OCI-LY3 (cell line): ENCODE measurements at regions not wholly inside any gene's neighbourhood (a gene's known extent, or its start where the extent isn't known, plus 50 kb on each side); places are given as distances from the start of the nearest gene placed in this dataset.

Source experiments
- H2AFZ ChIP-seq: fragments of 200-600, 300-600 bp; shearing (Covaris generic); 2 replicates; pipeline ENCODE4 v1.6.0; 2014; ENCODE audit warnings: antibody characterized with exemption, low read depth, low read length
- H3K27ac ChIP-seq: fragments of 200-600, 300-600 bp; sonication (generic); 2 replicates; pipeline ENCODE4 v1.5.1; 2014; ENCODE audit warnings: mild to moderate bottlenecking, low read length, moderate library complexity, mixed read lengths
- H3K27me3 ChIP-seq: fragments of 200-600, 300-600 bp; sonication (generic); 2 replicates; pipeline ENCODE4 v1.6.1; 2014; ENCODE audit warnings: low read depth, low read length, mixed read lengths
- H3K36me3 ChIP-seq: fragments of 200-600, 300-600 bp; sonication (generic); replicated peaks from 2 replicates; pipeline ENCODE3; 2014; ENCODE audit warnings: low read depth, low read length, mixed read lengths
- H3K4me1 ChIP-seq: fragments of 300-600, 200-600 bp; sonication (generic); 2 replicates; pipeline ENCODE4 v1.6.1; 2014; ENCODE audit warnings: low read length, mixed read lengths
- H3K4me2 ChIP-seq: fragments of 200-600, 300-600 bp; sonication (generic); 2 replicates; pipeline ENCODE4 v1.6.1; 2014; ENCODE audit warnings: low read length, mixed read lengths
- H3K4me3 ChIP-seq: fragments of 300-600, 200-600 bp; sonication (generic); 2 replicates; pipeline ENCODE4 v1.5.1; 2014; ENCODE audit warnings: antibody characterized with exemption, mild to moderate bottlenecking, low read length, moderate library complexity
- H3K79me2 ChIP-seq: fragments of 300-600, 200-600 bp; shearing (Covaris generic); 2 replicates; pipeline ENCODE4 v1.6.1; 2014; ENCODE audit warnings: mild to moderate bottlenecking, low read length, mixed read lengths
- H3K9ac ChIP-seq: fragments of 300-600, 200-600 bp; shearing (Covaris generic); 2 replicates; pipeline ENCODE4 v1.6.0; 2014; ENCODE audit warnings: mild to moderate bottlenecking, low read length, moderate library complexity
- H3K9me3 ChIP-seq: fragments of 200-600, 300-600 bp; shearing (Covaris generic); 2 replicates; pipeline ENCODE4 v1.6.1; 2014; ENCODE audit warnings: low read length, mixed read lengths; ENCODE audit not compliant: insufficient read depth
- H4K20me1 ChIP-seq: fragments of 200-600, 300-600 bp; sonication (generic); 2 replicates; pipeline ENCODE4 v1.6.1; 2016; ENCODE audit warnings: low read length, mixed read lengths; ENCODE audit not compliant: insufficient read depth
- EZH2phosphoT487 ChIP-seq: fragments of 200-600 bp; shearing (Covaris generic); IDR thresholded peaks from 2 replicates; pipeline ENCODE4 v1.6.1; 2018; ENCODE audit warnings: antibody characterized with exemption, mixed run types, low read depth
- TF ChIP-seq, protein P1 (sequence below): fragments of 200-600, 300-600 bp; sonication (generic); IDR thresholded peaks from 2 replicates; pipeline ENCODE4 v1.5.1; 2014; ENCODE audit warnings: antibody characterized with exemption, low read length, low read depth

DNA sequence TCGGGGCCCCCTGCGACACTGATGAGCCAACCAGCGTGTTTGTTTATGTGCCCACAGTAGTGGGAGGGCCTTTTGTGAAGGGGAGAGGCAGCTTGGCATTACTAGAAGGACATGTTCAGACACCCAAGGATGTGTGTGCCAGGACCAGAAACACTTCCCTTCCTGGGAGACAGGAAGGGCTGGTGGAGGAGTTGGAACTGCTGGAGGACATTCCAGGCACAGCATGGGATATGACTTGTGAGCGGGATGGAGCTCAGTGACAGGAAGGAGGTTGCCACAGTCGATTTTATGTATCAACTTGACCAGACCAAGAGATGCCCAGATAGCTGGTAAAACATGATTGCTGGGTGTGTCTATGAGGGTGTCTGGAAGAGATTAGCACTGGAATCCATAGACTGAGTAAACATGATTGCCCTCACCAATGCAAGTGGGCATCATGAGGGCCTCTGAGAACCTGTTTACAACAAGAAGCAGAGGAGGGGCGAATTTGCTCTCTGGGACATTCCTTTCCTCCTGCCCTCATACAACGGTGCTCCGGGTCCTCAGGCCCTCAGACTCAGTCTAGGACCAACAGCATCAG is 106.4 kb upstream of the TLE3 start:
- no peak overlapping the region for H3K4me2 ChIP-seq
- no peak overlapping the region for H3K9ac ChIP-seq
- peaks cover 22% of the 10 kb centered on the region for H3K4me1 ChIP-seq
- TF ChIP-seq, protein P1, sequence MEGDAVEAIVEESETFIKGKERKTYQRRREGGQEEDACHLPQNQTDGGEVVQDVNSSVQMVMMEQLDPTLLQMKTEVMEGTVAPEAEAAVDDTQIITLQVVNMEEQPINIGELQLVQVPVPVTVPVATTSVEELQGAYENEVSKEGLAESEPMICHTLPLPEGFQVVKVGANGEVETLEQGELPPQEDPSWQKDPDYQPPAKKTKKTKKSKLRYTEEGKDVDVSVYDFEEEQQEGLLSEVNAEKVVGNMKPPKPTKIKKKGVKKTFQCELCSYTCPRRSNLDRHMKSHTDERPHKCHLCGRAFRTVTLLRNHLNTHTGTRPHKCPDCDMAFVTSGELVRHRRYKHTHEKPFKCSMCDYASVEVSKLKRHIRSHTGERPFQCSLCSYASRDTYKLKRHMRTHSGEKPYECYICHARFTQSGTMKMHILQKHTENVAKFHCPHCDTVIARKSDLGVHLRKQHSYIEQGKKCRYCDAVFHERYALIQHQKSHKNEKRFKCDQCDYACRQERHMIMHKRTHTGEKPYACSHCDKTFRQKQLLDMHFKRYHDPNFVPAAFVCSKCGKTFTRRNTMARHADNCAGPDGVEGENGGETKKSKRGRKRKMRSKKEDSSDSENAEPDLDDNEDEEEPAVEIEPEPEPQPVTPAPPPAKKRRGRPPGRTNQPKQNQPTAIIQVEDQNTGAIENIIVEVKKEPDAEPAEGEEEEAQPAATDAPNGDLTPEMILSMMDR: no peak
- TF ChIP-seq EZH2phosphoT487: no peak
- no peak overlapping the region for H3K27ac ChIP-seq
- H3K9me3 ChIP-seq: no peaks in the 10 kb centered on the region
- H3K27me3 ChIP-seq: peaks cover 24% of the 10 kb centered on the region
- no peak overlapping the region for H2AFZ ChIP-seq
- H3K79me2 ChIP-seq: no peaks in the 10 kb centered on the region
- no peaks in the 10 kb centered on the region for H4K20me1 ChIP-seq
- H3K4me3 ChIP-seq: no peak overlapping the region
- no peaks in the 10 kb centered on the region for H3K36me3 ChIP-seq

GRCh38 chr15:70202756-70203155 is 105.0 kb upstream of the TLE3 start:
- no peaks in the 10 kb centered on the region for H3K9me3 ChIP-seq
- no peak overlapping the region for H3K4me3 ChIP-seq
- H4K20me1 ChIP-seq: no peaks in the 10 kb centered on the region
- H3K79me2 ChIP-seq: no peaks in the 10 kb centered on the region
- no peaks in the 10 kb centered on the region for H3K36me3 ChIP-seq
- H3K27ac ChIP-seq: no peak overlapping the region
- H2AFZ ChIP-seq: no peak overlapping the region
- no peak for TF ChIP-seq EZH2phosphoT487
- TF ChIP-seq, protein P1: no peak
- H3K27me3 ChIP-seq: peaks cover 37% of the 10 kb centered on the region
- peaks cover 35% of the 10 kb centered on the region for H3K4me1 ChIP-seq
- no peak overlapping the region for H3K9ac ChIP-seq
- H3K4me2 ChIP-seq: no peak overlapping the region

DNA sequence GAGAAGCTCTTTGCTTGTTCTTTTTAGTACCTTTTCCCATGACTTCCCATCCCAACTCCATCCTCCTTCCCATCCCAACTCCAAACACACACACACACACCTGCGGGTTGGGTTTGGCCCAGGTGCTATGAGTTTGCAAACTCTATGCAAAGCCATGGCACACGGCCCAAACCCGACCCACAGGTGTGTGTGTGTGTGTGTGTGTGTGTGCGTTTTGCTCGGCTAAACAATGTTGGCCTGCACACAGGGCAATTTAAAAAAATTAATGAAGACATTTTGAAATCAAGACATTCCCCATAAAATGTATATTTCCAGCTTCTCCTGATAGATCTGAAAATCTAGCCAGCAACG is 103.7 kb upstream of the TLE3 start:
- Histone ChIP-seq H3K9me3 (no peaks in the 10 kb centered on the region), H3K4me3 (no peak overlapping the region), H3K27me3 (peaks cover 35% of the 10 kb centered on the region), H3K27ac (no peak overlapping the region), H3K4me1 (peaks cover 48% of the 10 kb centered on the region), H3K36me3 (no peaks in the 10 kb centered on the region), H3K79me2 (no peaks in the 10 kb centered on the region), H3K4me2 (no peak overlapping the region), H2AFZ (no peak overlapping the region), H4K20me1 (no peaks in the 10 kb centered on the region), H3K9ac (no peak overlapping the region)
- TF ChIP-seq, protein P1: no peak
- TF ChIP-seq EZH2phosphoT487: no peak

DNA sequence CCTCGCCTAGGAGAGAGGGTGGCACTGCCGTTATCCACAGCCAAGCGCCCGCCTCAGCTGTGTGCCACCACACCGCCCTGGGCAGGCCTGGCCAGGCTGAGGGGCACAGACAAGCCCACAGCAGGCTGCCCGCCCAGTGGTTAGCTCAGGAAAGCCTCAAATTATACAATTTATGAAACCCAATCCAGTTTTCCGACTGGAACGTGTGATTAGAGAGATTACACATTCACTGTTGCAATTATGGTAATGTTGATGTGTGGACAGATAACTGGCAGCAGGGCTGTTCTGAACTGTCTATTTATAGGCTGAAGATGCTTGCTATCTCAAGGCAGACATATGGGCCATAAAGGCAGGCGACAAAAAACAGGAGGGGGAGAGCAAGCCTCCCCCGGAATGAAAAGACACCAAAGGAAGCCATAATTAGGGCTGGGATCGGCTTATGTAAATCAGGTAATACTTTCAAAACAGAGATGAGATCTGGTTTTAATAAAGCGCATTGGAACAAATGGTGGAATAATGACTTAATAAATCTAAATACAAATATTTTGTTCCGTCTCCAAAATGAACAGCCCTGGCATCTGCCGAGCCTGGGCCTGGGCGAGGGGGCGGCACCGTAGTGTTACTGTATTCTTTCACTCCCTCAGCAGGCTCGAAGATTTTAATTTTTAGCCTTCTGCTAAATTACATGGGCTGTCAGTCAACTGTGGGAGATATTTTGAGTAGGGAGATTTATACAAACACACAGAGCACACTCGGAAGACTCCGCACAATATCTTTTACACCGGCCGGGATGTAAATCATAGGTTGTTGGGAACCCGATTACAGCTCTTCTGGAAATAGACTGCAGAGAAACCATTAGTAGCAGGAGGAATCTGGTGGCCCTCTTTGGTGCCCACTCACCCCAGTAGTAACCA is 103.1 kb upstream of the TLE3 start:
- peak overlapping the region; percentile 55 for H3K4me2 ChIP-seq
- H3K9ac ChIP-seq: no peak overlapping the region; the same call in 1 of the 2 replicates
- no peaks in the 10 kb centered on the region for H4K20me1 ChIP-seq
- H3K9me3 ChIP-seq: no peaks in the 10 kb centered on the region
- 0 out of 2 replicates have a peak overlapping the region, but pooled peaks have one; percentile 27 for H2AFZ ChIP-seq
- no peaks in the 10 kb centered on the region for H3K79me2 ChIP-seq
- H3K27me3 ChIP-seq: peaks cover 38% of the 10 kb centered on the region
- peak overlapping the region; percentile 14 for H3K4me3 ChIP-seq
- peaks cover 55% of the 10 kb centered on the region for H3K4me1 ChIP-seq
- H3K36me3 ChIP-seq: no peaks in the 10 kb centered on the region
- no peak for TF ChIP-seq EZH2phosphoT487
- TF ChIP-seq, protein P1: no peak
- H3K27ac ChIP-seq: no peak overlapping the region
